Karpas-422 (cell line): ENCODE measurements at regions not wholly inside any gene's neighbourhood (a gene's known extent, or its start where the extent isn't known, plus 50 kb on each side); places are given as distances from the start of the nearest gene placed in this dataset.

Experiments
- DNase-seq: peaks from one replicate; pipeline ENCODE4 v3.0.0-alpha.2; 2015
- H2AFZ ChIP-seq: fragments of 200-600 bp; sonication (generic); 2 replicates; pipeline ENCODE4 v1.6.1; 2014; ENCODE audit warnings: antibody characterized with exemption, low read length, mixed read lengths
- H3K27ac ChIP-seq: fragments of 200-600 bp; sonication (generic); 2 replicates; pipeline ENCODE4 v1.5.1; 2014; ENCODE audit warnings: mild to moderate bottlenecking, low read length, moderate library complexity
- H3K27me3 ChIP-seq: fragments of 200-600 bp; sonication (generic); 2 replicates; pipeline ENCODE4 v1.6.1; 2014; ENCODE audit warnings: low read length, mixed read lengths
- H3K36me3 ChIP-seq: fragments of 200-600 bp; sonication (generic); 2 replicates; pipeline ENCODE4 v1.6.1; 2014; ENCODE audit warnings: low read length, mixed read lengths; ENCODE audit not compliant: insufficient read depth
- H3K4me1 ChIP-seq: fragments of 200-600 bp; sonication (generic); 2 replicates; pipeline ENCODE4 v1.6.1; 2014; ENCODE audit warnings: mild to moderate bottlenecking, low read length, mixed read lengths
- H3K4me2 ChIP-seq: fragments of 200-600 bp; sonication (generic); 2 replicates; pipeline ENCODE4 v1.6.1; 2014; ENCODE audit warnings: low read length, low read depth, mild to moderate bottlenecking; ENCODE audit not compliant: poor library complexity, severe bottlenecking
- H3K4me3 ChIP-seq: fragments of 200-600 bp; sonication (generic); 2 replicates; pipeline ENCODE4 v1.5.1; 2014; ENCODE audit warnings: mild to moderate bottlenecking, antibody characterized with exemption, low read length, mixed read lengths
- H3K79me2 ChIP-seq: fragments of 200-600 bp; sonication (generic); 2 replicates; pipeline ENCODE4 v1.6.1; 2014; ENCODE audit warnings: mild to moderate bottlenecking, low read length, mixed read lengths
- H3K9ac ChIP-seq: fragments of 200-600 bp; sonication (generic); 2 replicates; pipeline ENCODE4 v1.6.0; 2014; ENCODE audit warnings: low read length
- H3K9me2 ChIP-seq: fragments of 200-600 bp; sonication (generic), shearing (Covaris generic); replicated peaks from 2 replicates; pipeline ENCODE4 v1.6.0; 2014; ENCODE audit warnings: mild to moderate bottlenecking, low read length, moderate library complexity; ENCODE audit not compliant: insufficient read depth
- H3K9me3 ChIP-seq: fragments of 300-700, 200-600 bp; sonication (generic); 2 replicates; pipeline ENCODE4 v1.6.1; 2014; ENCODE audit warnings: low read length, mixed read lengths
- H4K20me1 ChIP-seq: fragments of 200-600 bp; sonication (generic); 2 replicates; pipeline ENCODE4 v1.6.1; 2014; ENCODE audit warnings: mild to moderate bottlenecking, antibody characterized with exemption, low read length, low read depth; ENCODE audit not compliant: insufficient read depth

DNA sequence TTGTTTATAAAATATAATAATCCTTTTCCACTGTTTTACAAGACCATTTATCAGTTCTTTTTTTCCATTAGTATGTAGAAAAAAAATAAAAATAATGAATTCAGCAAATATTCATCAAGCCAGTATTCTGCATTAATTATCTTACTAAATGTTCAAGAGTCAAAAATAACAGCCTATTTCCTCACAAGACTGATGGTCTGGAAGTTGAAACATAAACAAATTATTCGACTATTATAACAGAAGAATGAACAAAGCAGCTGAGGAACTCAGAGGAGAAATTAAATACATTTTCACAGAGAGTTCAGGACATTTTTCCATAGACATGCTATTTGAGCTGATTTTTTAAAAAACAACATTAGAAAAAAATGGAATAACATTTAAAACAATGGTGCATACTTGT is 2594.8 kb downstream of the ARAP2 start:
- no peak overlapping the region for H3K9ac ChIP-seq
- no peak overlapping the region for H3K4me2 ChIP-seq
- H3K79me2 ChIP-seq: no peaks in the 10 kb centered on the region
- no peaks in the 10 kb centered on the region for H3K27me3 ChIP-seq
- H3K9me2 ChIP-seq: no peaks in the 10 kb centered on the region
- H3K27ac ChIP-seq: no peak overlapping the region
- H3K4me1 ChIP-seq: no peaks in the 10 kb centered on the region
- no peaks in the 10 kb centered on the region for H4K20me1 ChIP-seq
- H3K9me3 ChIP-seq: peaks cover 32% of the 10 kb centered on the region
- no peak for DNase-seq
- no peak overlapping the region for H3K4me3 ChIP-seq
- H2AFZ ChIP-seq: no peak overlapping the region
- H3K36me3 ChIP-seq: no peaks in the 10 kb centered on the region

DNA sequence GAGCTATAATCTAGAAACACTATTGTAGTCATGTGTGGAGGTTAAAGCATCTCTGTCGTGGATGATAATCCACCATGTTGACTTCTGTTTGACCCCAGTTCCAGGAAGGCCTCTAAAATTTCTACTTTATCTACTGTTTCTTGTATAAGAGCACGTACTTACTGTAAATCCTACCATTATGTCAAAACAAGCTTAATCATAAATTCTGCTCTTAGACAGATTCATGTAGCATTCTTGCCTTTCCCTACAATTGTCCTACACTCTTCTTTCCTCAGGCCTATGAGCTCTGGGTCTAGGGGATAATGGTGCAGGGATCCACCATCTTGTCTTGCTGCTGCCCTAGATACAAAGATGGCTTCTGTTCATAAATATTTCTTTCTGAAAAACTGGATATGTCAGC is 2594.3 kb downstream of the ARAP2 start:
- H3K79me2 ChIP-seq: no peaks in the 10 kb centered on the region
- no peak overlapping the region for H3K9ac ChIP-seq
- no peak overlapping the region for H3K4me3 ChIP-seq
- H3K9me3 ChIP-seq: peaks cover 36% of the 10 kb centered on the region
- H3K4me1 ChIP-seq: no peaks in the 10 kb centered on the region
- no peak overlapping the region for H2AFZ ChIP-seq
- H3K27me3 ChIP-seq: no peaks in the 10 kb centered on the region
- H3K4me2 ChIP-seq: no peak overlapping the region
- H3K9me2 ChIP-seq: no peaks in the 10 kb centered on the region
- no peak for DNase-seq
- H4K20me1 ChIP-seq: no peaks in the 10 kb centered on the region
- H3K36me3 ChIP-seq: no peaks in the 10 kb centered on the region
- no peak overlapping the region for H3K27ac ChIP-seq

DNA sequence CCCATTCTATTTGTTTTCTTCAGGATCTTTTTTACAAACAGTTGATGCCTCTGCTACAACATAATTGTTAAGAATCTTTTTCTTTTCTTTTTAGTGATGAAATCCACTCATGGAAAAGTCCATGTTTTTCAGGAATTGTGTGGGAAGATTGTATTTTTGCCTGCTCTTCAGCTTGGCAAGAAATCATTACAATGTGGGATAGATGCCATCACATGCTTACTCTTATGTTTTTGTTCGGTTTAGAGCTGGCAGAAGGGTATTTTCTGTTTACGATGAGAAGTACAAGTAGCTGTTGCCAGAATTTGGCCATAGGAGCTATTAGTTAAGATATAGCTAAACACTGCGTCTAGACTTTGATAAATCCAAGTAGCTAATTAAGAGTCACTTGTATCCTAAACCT is 2585.3 kb downstream of the ARAP2 start:
- H3K27me3 ChIP-seq: no peaks in the 10 kb centered on the region
- no peak overlapping the region for H3K4me2 ChIP-seq
- H3K9me3 ChIP-seq: peaks cover 25% of the 10 kb centered on the region
- H3K27ac ChIP-seq: no peak overlapping the region
- no peak overlapping the region for H3K9ac ChIP-seq
- no peak for DNase-seq
- no peaks in the 10 kb centered on the region for H3K36me3 ChIP-seq
- H4K20me1 ChIP-seq: no peaks in the 10 kb centered on the region
- H2AFZ ChIP-seq: no peak overlapping the region
- no peaks in the 10 kb centered on the region for H3K79me2 ChIP-seq
- H3K9me2 ChIP-seq: no peaks in the 10 kb centered on the region
- H3K4me1 ChIP-seq: no peaks in the 10 kb centered on the region
- no peak overlapping the region for H3K4me3 ChIP-seq

DNA sequence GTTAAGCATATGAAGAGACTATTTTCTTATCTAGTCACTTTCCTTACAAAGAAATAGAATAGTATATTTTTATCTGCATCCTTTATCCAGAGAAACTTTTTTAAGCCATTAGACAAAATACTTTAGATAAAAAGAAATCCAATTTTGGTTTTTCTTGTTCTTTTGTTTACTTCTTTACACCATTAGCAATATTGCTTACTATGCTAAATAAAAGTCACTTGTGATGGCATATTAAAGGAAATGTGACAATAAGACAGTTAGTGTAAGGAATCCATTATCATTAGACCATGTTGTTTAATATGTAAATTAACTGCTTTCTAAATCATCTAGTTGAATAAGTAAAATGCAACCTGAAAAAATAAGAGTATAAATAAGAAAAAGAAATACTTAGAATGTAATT is 2582.7 kb downstream of the ARAP2 start:
- H3K36me3 ChIP-seq: no peaks in the 10 kb centered on the region
- H3K4me1 ChIP-seq: no peaks in the 10 kb centered on the region
- H3K9me2 ChIP-seq: no peaks in the 10 kb centered on the region
- H3K4me2 ChIP-seq: no peak overlapping the region
- no peak overlapping the region for H3K4me3 ChIP-seq
- no peaks in the 10 kb centered on the region for H3K79me2 ChIP-seq
- H2AFZ ChIP-seq: no peak overlapping the region
- H3K27me3 ChIP-seq: no peaks in the 10 kb centered on the region
- H3K27ac ChIP-seq: no peak overlapping the region
- DNase-seq: no peak
- no peaks in the 10 kb centered on the region for H4K20me1 ChIP-seq
- H3K9me3 ChIP-seq: peaks cover 27% of the 10 kb centered on the region
- H3K9ac ChIP-seq: no peak overlapping the region

DNA sequence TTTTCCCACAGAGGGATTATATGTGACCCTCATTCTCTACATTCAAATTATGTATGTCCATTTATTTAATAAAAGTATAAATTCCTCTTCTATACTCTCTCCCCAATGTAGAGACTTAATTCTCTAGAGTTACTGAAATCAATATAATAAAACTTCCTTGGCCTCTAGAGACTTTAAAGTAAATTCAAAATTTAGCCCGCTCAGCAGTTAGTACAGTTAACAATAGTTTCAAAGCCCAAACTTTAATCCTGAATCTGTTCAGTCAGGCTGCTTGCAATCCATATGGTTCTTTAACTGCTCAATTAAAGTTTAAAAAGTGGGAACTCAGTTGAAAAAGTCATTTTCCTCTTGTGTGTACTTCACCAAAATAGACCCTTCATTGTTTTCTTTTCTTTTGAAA is 2558.4 kb downstream of the ARAP2 start:
- Histone ChIP-seq H3K27me3 (no peaks in the 10 kb centered on the region), H3K4me3 (no peak overlapping the region), H3K9me2 (no peaks in the 10 kb centered on the region)

DNA sequence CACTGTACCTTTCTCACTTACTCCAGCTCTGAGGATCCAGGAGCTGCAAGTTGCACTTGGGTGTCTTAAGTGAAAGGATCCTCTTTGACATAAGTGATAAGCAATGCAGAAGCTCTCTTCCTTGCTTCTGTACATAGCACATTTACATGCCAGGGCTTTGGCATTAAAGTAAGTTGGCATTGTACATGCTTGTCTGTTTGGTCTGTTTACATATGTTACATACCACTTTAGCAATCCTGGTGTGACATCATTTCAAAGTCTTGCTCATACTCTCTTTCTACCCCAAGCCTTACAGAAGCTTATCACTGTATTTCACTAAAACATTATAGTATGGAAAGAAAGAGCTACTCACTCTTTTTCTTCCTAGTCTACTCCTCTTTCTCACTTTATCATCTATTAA is 2548.3 kb downstream of the ARAP2 start:
- H3K79me2 ChIP-seq: no peaks in the 10 kb centered on the region
- no peaks in the 10 kb centered on the region for H3K36me3 ChIP-seq
- no peaks in the 10 kb centered on the region for H4K20me1 ChIP-seq
- H3K27ac ChIP-seq: no peak overlapping the region
- H3K27me3 ChIP-seq: no peaks in the 10 kb centered on the region
- peaks cover 32% of the 10 kb centered on the region for H3K9me3 ChIP-seq
- no peaks in the 10 kb centered on the region for H3K9me2 ChIP-seq
- H3K4me1 ChIP-seq: no peaks in the 10 kb centered on the region
- H3K4me2 ChIP-seq: no peak overlapping the region
- no peak overlapping the region for H3K9ac ChIP-seq
- H3K4me3 ChIP-seq: no peak overlapping the region
- no peak for DNase-seq
- H2AFZ ChIP-seq: no peak overlapping the region

More for the DNA sequence above, 2558.4 kb downstream of the ARAP2 start:
- Histone ChIP-seq H3K79me2 (no peaks in the 10 kb centered on the region), H3K4me2 (no peak overlapping the region), H3K27ac (no peak overlapping the region), H2AFZ (no peak overlapping the region), H3K9ac (no peak overlapping the region), H4K20me1 (no peaks in the 10 kb centered on the region), H3K36me3 (no peaks in the 10 kb centered on the region), H3K4me1 (no peaks in the 10 kb centered on the region), H3K9me3 (peaks cover 44% of the 10 kb centered on the region)
- no peak for DNase-seq

DNA sequence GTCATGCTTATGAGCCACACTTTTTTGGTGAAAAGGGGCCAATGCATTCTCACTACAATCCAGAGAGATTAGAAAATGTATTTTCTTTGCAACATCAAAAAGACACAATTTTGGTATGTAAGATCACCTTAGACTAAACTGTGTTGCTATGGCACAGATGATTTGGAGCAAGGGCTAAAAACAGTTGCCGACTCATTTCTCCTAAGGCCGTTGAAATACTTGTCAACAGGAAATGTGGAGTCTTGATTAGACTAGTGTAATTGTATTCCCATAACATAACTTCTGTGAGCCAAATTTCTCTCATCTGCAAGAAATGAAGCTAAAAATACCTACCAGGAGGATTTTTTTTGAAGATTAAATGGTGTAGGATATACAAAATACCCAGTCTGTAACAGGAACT is 2547.7 kb downstream of the ARAP2 start:
- Histone ChIP-seq H3K9me2 (no peaks in the 10 kb centered on the region), H3K27ac (no peak overlapping the region), H3K27me3 (no peaks in the 10 kb centered on the region), H2AFZ (no peak overlapping the region), H3K4me1 (no peaks in the 10 kb centered on the region), H4K20me1 (no peaks in the 10 kb centered on the region), H3K9ac (no peak overlapping the region), H3K9me3 (peaks cover 34% of the 10 kb centered on the region), H3K79me2 (no peaks in the 10 kb centered on the region), H3K4me3 (no peak overlapping the region), H3K36me3 (no peaks in the 10 kb centered on the region), H3K4me2 (no peak overlapping the region)
- DNase-seq: no peak

DNA sequence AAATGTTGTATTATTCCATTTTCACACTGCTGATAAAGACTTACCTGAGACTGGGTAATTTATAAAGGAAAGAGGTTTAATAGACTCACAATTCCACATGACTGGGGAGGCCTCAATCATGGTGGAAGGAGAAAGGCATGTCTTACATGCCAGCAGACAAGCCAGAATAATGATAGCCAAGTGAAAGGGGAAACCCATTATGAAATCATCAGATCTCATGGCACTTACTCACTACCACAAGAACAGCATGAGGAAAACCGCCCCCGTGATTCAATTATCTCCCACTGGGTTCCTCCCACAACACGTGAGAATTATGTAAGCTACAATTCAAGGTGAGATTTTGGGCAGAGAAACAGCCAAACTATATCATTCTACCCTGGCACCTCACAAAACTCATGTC is 2535.1 kb downstream of the ARAP2 start:
- Histone ChIP-seq H3K27me3 (no peaks in the 10 kb centered on the region), H3K4me2 (no peak overlapping the region), H3K79me2 (no peaks in the 10 kb centered on the region), H3K4me3 (no peak overlapping the region), H3K9me2 (no peaks in the 10 kb centered on the region), H3K27ac (no peak overlapping the region), H3K4me1 (no peaks in the 10 kb centered on the region), H3K9ac (no peak overlapping the region), H3K36me3 (no peaks in the 10 kb centered on the region), H3K9me3 (peaks cover 31% of the 10 kb centered on the region), H4K20me1 (no peaks in the 10 kb centered on the region), H2AFZ (no peak overlapping the region)
- no peak for DNase-seq

DNA sequence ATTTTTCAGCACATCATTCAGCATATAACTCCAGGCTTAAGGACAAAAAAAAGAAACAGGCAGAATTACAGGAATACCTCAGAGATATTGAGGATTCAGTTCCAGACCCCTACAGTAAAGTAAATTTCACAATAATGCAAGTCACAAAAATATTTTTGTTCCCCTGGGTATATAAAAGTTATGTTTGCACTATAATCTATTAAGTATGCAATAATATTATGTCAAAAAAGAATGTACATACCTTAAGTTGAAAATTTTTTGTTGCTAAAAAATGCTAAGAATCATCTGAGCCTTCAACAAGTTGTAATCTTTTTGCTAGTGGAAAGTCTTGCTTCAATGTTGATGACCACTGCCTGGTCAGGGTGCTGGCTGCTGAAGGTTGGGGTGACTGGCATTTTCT is 2532.5 kb downstream of the ARAP2 start:
- H3K36me3 ChIP-seq: no peaks in the 10 kb centered on the region
- no peaks in the 10 kb centered on the region for H3K79me2 ChIP-seq
- no peaks in the 10 kb centered on the region for H3K4me1 ChIP-seq
- no peak for DNase-seq
- H3K9me2 ChIP-seq: no peaks in the 10 kb centered on the region
- H3K27me3 ChIP-seq: no peaks in the 10 kb centered on the region
- H3K4me3 ChIP-seq: no peak overlapping the region
- peaks cover 28% of the 10 kb centered on the region for H3K9me3 ChIP-seq
- H2AFZ ChIP-seq: no peak overlapping the region
- H3K4me2 ChIP-seq: no peak overlapping the region
- H3K27ac ChIP-seq: no peak overlapping the region
- no peak overlapping the region for H3K9ac ChIP-seq
- H4K20me1 ChIP-seq: no peaks in the 10 kb centered on the region
